H1 (cell line): ENCODE measurements at regions not wholly inside any gene's neighbourhood (a gene's known extent, or its start where the extent isn't known, plus 50 kb on each side); places are given as distances from the start of the nearest gene placed in this dataset.
A peak's percentile ranks its signal among the peaks of the same experiment; 100 is the strongest.

Experiments
- CTCF ChIA-PET: fragments of 300-600 bp; sonication (Branson Sonifier 250); formaldehyde crosslinking; loops from one replicate; lab custom pipeline; 2021; ENCODE audit not compliant: partially characterized antibody; lab: Charles Lee
- POLR2A ChIA-PET: fragments of 300-600 bp; sonication (Branson Sonifier 250); formaldehyde crosslinking; loops from one replicate; lab custom pipeline; 2021; ENCODE audit warnings: inconsistent platforms; ENCODE audit not compliant: partially characterized antibody; lab: Charles Lee
- DNase-seq, 2 experiments: peaks; one replicate each; pipeline versions ENCODE4 v3.0.0 to v3.0.0-alpha.2; 2010 to 2022; ENCODE audit warnings: low spot score in 2 of 2, low read depth in 1 of 2, mixed read lengths in 1 of 2
- FAIRE-seq: peaks from 2 replicates; lab custom pipeline; 2011; peaks lifted over from hg19 to GRCh38; lab: Jason Lieb, UNC
- H2AFZ ChIP-seq: 2 replicates; pipeline ENCODE4 v1.8.1; 2012; ENCODE audit warnings: low read length, inconsistent platforms
- H2AK5ac ChIP-seq: 2 replicates; pipeline ENCODE4 v1.6.1; 2013; ENCODE audit warnings: low read depth, low read length
- H2BK120ac ChIP-seq: replicated peaks from 2 replicates; pipeline ENCODE3; 2013; ENCODE audit warnings: low read depth, low read length, inconsistent platforms
- H2BK12ac ChIP-seq: 2 replicates; pipeline ENCODE4 v1.6.1; 2013; ENCODE audit warnings: low read depth, low read length
- H2BK15ac ChIP-seq: 2 replicates; pipeline ENCODE4 v1.6.1; 2013; ENCODE audit warnings: low read length
- H2BK20ac ChIP-seq: 2 replicates; pipeline ENCODE4 v1.6.1; 2013; ENCODE audit warnings: low read length
- H2BK5ac ChIP-seq: 2 replicates; pipeline ENCODE4 v1.6.1; 2013; ENCODE audit warnings: low read depth, low read length
- H3K14ac ChIP-seq: 2 replicates; pipeline ENCODE4 v1.6.1; 2013; ENCODE audit warnings: inconsistent platforms; ENCODE audit not compliant: insufficient read length
- H3K18ac ChIP-seq: 2 replicates; pipeline ENCODE4 v1.6.1; 2013; ENCODE audit warnings: low read length; ENCODE audit errors: extremely low read depth
- H3K23ac ChIP-seq: 2 replicates; pipeline ENCODE4 v1.6.1; 2013; ENCODE audit warnings: inconsistent platforms; ENCODE audit not compliant: insufficient read length
- H3K23me2 ChIP-seq: 2 replicates; pipeline ENCODE4 v1.6.1; 2013; ENCODE audit warnings: low read depth, low read length
- H3K27ac ChIP-seq: 2 replicates; pipeline ENCODE4 v1.6.1; 2011; ENCODE audit warnings: low read depth, low read length, inconsistent platforms
- H3K27me3 ChIP-seq, 4 experiments: replicated peaks in 1 of 4; 1 replicate in 1 of 4; 2 replicates in 3 of 4; pipeline versions ENCODE4 v1.6.1 to v1.8.1; 2011 to 2013; ENCODE audit warnings: low read length in 3 of 4, mild to moderate bottlenecking in 3 of 4, inconsistent platforms in 2 of 4, mixed read lengths in 2 of 4, moderate library complexity in 1 of 4; ENCODE audit not compliant: control insufficient read depth in 3 of 4, insufficient read depth in 3 of 4; ENCODE audit errors: extremely low read depth in 1 of 4
- H3K36me3 ChIP-seq, 4 experiments: 2 replicates each; pipeline versions ENCODE4 v1.6.1 to v1.8.1; 2011 to 2013; ENCODE audit warnings: mild to moderate bottlenecking in 4 of 4, low read length in 3 of 4, moderate library complexity in 2 of 4, control low read depth in 1 of 4, inconsistent platforms in 1 of 4; ENCODE audit not compliant: insufficient read depth in 4 of 4, control insufficient read depth in 2 of 4
- H3K4ac ChIP-seq: replicated peaks from 2 replicates; pipeline ENCODE3; 2013; ENCODE audit warnings: low read length, low read depth, mixed read lengths, inconsistent platforms; ENCODE audit not compliant: insufficient read length
- H3K4me1 ChIP-seq, 4 experiments: replicated peaks in 1 of 4; 1 replicate in 1 of 4; 2 replicates in 3 of 4; pipeline versions ENCODE4 v1.6.1 to v1.8.1; 2011 to 2013; ENCODE audit warnings: low read length in 3 of 4, inconsistent platforms in 2 of 4, mixed read lengths in 1 of 4; ENCODE audit not compliant: insufficient read depth in 4 of 4, control insufficient read depth in 3 of 4
- H3K4me2 ChIP-seq, 2 experiments: 2 replicates each; pipeline versions ENCODE4 v1.6.1 to v1.8.1; 2011 to 2013; ENCODE audit warnings: low read depth in 2 of 2, low read length in 2 of 2, control low read depth in 1 of 2, inconsistent platforms in 1 of 2, mild to moderate bottlenecking in 1 of 2; ENCODE audit not compliant: insufficient read depth in 1 of 2
- H3K4me3 ChIP-seq, 4 experiments: fragments of 200-600, 300-600 bp in 1 of 4; sonication (generic), shearing (Covaris generic), sonication (Bioruptor Twin) in 1 of 4; 2 replicates each; pipeline versions ENCODE4 v1.5.1 to v1.8.1; 2011 to 2016; ENCODE audit warnings: low read length in 4 of 4, low read depth in 3 of 4, control low read depth in 2 of 4, inconsistent platforms in 2 of 4, mild to moderate bottlenecking in 2 of 4, mixed read lengths in 1 of 4, moderate library complexity in 1 of 4; ENCODE audit not compliant: insufficient read depth in 2 of 4; ENCODE audit errors: extremely low read depth in 1 of 4
- H3K56ac ChIP-seq: replicated peaks from 2 replicates; pipeline ENCODE3; 2013; ENCODE audit warnings: low read depth, mild to moderate bottlenecking, mixed read lengths, low read length, inconsistent platforms; ENCODE audit not compliant: insufficient read length
- H3K79me1 ChIP-seq: 2 replicates; pipeline ENCODE4 v1.6.1; 2013; ENCODE audit warnings: low read depth, low read length, control low read depth
- H3K79me2 ChIP-seq, 2 experiments: 2 replicates each; pipeline versions ENCODE4 v1.6.1 to v1.8.1; 2012 to 2013; ENCODE audit warnings: low read length in 2 of 2, mild to moderate bottlenecking in 2 of 2, inconsistent platforms in 1 of 2; ENCODE audit not compliant: insufficient read depth in 2 of 2, control insufficient read depth in 1 of 2
- H3K9ac ChIP-seq, 4 experiments: replicated peaks in 1 of 4; 1 replicate in 1 of 4; 2 replicates in 3 of 4; pipeline versions ENCODE4 v1.6.1 to v1.8.1; 2011 to 2013; ENCODE audit warnings: low read depth in 3 of 4, low read length in 3 of 4, control low read depth in 2 of 4, mild to moderate bottlenecking in 2 of 4, moderate library complexity in 2 of 4, inconsistent platforms in 1 of 4; ENCODE audit errors: extremely low read depth in 1 of 4
- H3K9me3 ChIP-seq, 2 experiments: 2 replicates each; pipeline versions ENCODE4 v1.6.1 to v1.8.1; 2012 to 2013; ENCODE audit warnings: mild to moderate bottlenecking in 2 of 2, moderate library complexity in 2 of 2, control low read depth in 1 of 2, inconsistent platforms in 1 of 2, low read depth in 1 of 2, low read length in 1 of 2, mixed read lengths in 1 of 2; ENCODE audit not compliant: insufficient read depth in 2 of 2
- H4K20me1 ChIP-seq, 2 experiments: replicated peaks in 1 of 2; 2 replicates each; pipeline versions ENCODE3 to v1.8.1; 2011 to 2013; ENCODE audit warnings: inconsistent platforms in 2 of 2, low read length in 2 of 2, mild to moderate bottlenecking in 1 of 2; ENCODE audit not compliant: insufficient read depth in 2 of 2, control insufficient read depth in 1 of 2
- H4K5ac ChIP-seq: 2 replicates; pipeline ENCODE4 v1.6.1; 2013; ENCODE audit warnings: low read length, low read depth, mixed read lengths, inconsistent platforms; ENCODE audit not compliant: insufficient read length
- H4K8ac ChIP-seq: 2 replicates; pipeline ENCODE4 v1.8.0; 2013; ENCODE audit warnings: mild to moderate bottlenecking, moderate library complexity, low read length, inconsistent platforms; ENCODE audit not compliant: insufficient read depth; ENCODE audit errors: extremely low read depth
- H4K91ac ChIP-seq: replicated peaks from 2 replicates; pipeline ENCODE3; 2013; ENCODE audit warnings: low read length, mixed read lengths, inconsistent platforms; ENCODE audit not compliant: insufficient read length
- RAD21 ChIP-seq, 2 experiments: IDR thresholded peaks in 1 of 2; conservative IDR thresholded peaks in 1 of 2; 2 replicates each; pipeline ENCODE4 v1.6.1; 2011; ENCODE audit warnings: low read depth in 2 of 2, low read length in 2 of 2, improper control_type of control experiment in 1 of 2, inconsistent platforms in 1 of 2, mild to moderate bottlenecking in 1 of 2, moderate library complexity in 1 of 2
- YY1 ChIP-seq: IDR thresholded peaks from 2 replicates; pipeline ENCODE4 v1.6.1; 2011; ENCODE audit warnings: low read depth, mild to moderate bottlenecking, low read length
- WGBS, 2 experiments: shearing (Covaris generic) in 1 of 2; methylation state at CpG; one replicate each; pipeline versions ENCODE4 v1.1.6 to v1.1.7; 2013 to 2015; ENCODE audit warnings: low lambda C conversion rate in 2 of 2, mixed read lengths in 2 of 2, inconsistent platforms in 1 of 2, low coverage in 1 of 2, missing lambda C conversion rate in 1 of 2; ENCODE audit not compliant: insufficient replicate concordance in 2 of 2, insufficient coverage in 1 of 2, insufficient read length in 1 of 2; ENCODE audit errors: extremely low coverage in 1 of 2, missing lambda C conversion rate in 1 of 2; 5-methylcytosine and 5-hydroxymethylcytosine counted together

DNA sequence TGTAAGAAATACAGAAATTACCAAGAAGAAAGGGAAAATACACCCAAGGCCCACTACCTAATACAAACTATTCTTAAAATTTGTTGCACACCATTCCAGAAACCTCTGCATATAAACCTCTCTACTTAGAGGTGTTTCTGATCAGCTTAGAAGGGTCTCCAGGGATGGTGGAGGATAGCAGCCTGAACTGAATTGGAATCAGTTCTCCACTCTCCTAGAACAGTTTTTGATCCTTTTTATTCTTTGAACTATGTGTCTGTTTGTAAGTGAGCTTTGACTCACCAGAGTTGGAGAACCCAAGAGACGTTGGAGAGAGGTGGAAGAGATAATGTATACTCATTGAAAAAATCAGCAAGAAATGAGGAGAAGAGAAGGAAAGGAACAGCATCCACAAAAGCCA, 96.6 kb upstream of the OTUD4 start:
- H2BK15ac ChIP-seq, result no peak overlapping the region
- no peaks in the 10 kb centered on the region for H3K27me3 ChIP-seq
- no peak overlapping the region for H2AFZ ChIP-seq
- H2BK120ac ChIP-seq, result no peak overlapping the region
- no peaks in the 10 kb centered on the region for H3K4me1 ChIP-seq
- no peak overlapping the region for H2BK5ac ChIP-seq
- H2BK20ac ChIP-seq, result no peak overlapping the region
- ChIA-PET CTCF (no interaction called here), POLR2A (no interaction called here)
- DNase-seq (peak in 1 of 2 experiments; percentile 10), FAIRE-seq (no peak)
- no peak for TF ChIP-seq RAD21 (IDR thresholded peaks at IDR 0.05 in 1 of 2, conservative IDR thresholded peaks at IDR 0.05 in 1 of 2; ENCODE audit: low read depth in 2 of 2, low read length in 2 of 2)
- TF ChIP-seq YY1, result no peak
- 74% methylated on average over 1 of the region's 1 CpG; no CpG with 5 or more reads in 1 of the 2 experiments for WGBS, 2 experiments
- H3K36me3 ChIP-seq, result no peaks in the 10 kb centered on the region
- no peak overlapping the region for H3K9ac ChIP-seq
- H4K91ac ChIP-seq, result no peak overlapping the region
- no peaks in the 10 kb centered on the region for H3K9me3 ChIP-seq
- H3K4ac ChIP-seq, result no peak overlapping the region
- H3K79me2 ChIP-seq, result no peaks in the 10 kb centered on the region
- H3K79me1 ChIP-seq, result no peaks in the 10 kb centered on the region
- no peak overlapping the region for H3K4me2 ChIP-seq
- no peak overlapping the region for H3K56ac ChIP-seq
- no peak overlapping the region for H2BK12ac ChIP-seq
- no peak overlapping the region for H3K27ac ChIP-seq
- H4K8ac ChIP-seq, result no peak overlapping the region
- no peak overlapping the region for H3K23ac ChIP-seq
- no peak overlapping the region for H2AK5ac ChIP-seq
- no peak overlapping the region for H3K14ac ChIP-seq
- H3K18ac ChIP-seq, result no peak overlapping the region
- no peaks in the 10 kb centered on the region for H3K23me2 ChIP-seq
- H4K20me1 ChIP-seq, result no peaks in the 10 kb centered on the region
- H3K4me3 ChIP-seq, result no peak overlapping the region
- H4K5ac ChIP-seq, result no peak overlapping the region
